NCI-H2107 treated with DMSO at 0.1 percent for 48 hours (cell line): ENCODE measurements at regions not wholly inside any gene's neighbourhood (a gene's known extent, or its start where the extent isn't known, plus 50 kb on each side); places are given as distances from the start of the nearest gene placed in this dataset.

ENCODE experiments used
- DNase-seq: peaks from one replicate; lab custom pipeline; 2025; ENCODE audit not compliant: unreplicated experiment; lab: John Stamatoyannopoulos, UW

- DNase-seq: no peak
Observed at GRCh38 chr3:13210221-13210975, 137.2 kb upstream of the IQSEC1 start.

GRCh38 chr3:13209634-13209997 lies 136.4 kb upstream of the IQSEC1 start:
- no peak for DNase-seq

DNA sequence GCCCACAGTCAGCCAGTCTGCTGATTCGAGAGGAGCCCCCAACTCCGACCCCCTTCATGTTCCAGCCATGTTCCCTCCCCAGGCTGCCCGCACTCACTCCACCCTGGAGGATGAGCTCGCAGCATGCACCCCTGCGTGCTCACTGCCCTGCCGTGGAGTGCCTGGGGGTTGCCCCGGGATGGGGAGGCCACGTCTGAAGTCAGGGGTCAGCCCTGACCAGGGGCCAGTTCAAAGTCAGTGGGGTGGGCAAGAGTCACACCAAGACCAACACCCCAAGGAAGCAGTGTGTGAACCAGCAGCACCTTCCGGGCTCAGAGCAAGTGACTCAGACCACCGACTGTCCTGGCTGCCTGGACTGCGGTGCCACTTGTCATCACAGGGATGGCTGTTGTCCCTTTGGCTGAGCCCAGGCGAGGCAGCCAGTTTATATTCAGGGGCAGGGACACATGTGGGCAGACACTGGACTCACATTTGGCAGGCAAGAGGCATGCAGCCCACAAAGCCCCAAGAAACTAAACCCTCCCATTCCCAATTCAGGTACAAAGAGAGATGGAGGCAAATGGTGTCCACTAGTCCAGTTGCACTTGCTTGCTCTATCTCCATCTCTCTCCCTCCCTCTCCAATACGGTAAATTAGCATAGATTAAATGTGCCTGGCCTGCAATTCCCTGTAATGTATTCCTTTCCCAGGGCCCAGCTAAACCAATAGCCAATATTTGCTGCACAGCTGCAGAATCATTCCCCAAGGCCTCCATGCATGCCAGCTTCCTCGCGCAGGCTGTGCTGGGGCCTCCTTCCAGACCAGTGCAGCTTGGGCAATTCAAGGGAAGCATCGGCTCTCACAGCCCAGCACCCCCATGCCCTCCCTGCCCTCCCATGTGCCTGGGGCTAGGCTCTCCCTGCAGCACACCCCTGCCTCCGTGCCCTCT lies 135.7 kb upstream of the IQSEC1 start:
- DNase-seq: no peak

DNA sequence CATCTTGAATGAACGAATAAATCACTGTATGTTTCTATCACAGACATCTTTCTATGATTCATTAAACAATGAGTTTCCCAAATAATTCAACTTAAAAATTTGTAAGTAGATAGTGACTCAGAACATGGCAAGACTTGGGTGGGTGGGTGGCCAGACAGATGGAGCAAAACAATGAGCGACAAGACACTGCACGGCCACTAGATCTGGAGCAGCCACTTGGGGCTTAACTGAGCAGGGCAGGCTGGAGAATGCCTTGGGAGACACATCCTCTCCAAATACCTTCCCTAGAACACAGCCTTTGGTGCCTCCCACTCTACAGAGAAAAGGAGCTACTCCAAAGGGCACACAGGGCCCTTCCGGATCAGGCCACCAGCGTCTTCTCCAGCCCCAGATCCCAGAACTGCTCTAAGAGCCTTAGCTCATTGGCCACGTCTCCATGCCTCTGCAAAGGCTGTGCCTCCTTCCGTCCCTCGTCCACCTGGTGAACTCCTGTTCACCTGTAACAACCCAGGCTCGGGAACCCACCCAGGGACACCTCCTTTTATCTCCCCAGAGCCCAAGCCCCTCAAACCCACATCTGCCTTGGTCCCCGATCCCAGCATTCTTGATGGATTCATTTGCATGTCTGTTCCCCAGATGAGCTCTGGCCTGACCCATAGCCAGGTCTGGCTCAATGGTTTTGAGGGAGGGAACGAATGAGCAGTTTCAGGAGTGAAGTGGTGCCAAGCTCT lies 134.9 kb upstream of the IQSEC1 start:
- DNase-seq: no peak

GRCh38 chr3:13207578-13207922 lies 134.3 kb upstream of the IQSEC1 start:
- DNase-seq: no peak

DNA sequence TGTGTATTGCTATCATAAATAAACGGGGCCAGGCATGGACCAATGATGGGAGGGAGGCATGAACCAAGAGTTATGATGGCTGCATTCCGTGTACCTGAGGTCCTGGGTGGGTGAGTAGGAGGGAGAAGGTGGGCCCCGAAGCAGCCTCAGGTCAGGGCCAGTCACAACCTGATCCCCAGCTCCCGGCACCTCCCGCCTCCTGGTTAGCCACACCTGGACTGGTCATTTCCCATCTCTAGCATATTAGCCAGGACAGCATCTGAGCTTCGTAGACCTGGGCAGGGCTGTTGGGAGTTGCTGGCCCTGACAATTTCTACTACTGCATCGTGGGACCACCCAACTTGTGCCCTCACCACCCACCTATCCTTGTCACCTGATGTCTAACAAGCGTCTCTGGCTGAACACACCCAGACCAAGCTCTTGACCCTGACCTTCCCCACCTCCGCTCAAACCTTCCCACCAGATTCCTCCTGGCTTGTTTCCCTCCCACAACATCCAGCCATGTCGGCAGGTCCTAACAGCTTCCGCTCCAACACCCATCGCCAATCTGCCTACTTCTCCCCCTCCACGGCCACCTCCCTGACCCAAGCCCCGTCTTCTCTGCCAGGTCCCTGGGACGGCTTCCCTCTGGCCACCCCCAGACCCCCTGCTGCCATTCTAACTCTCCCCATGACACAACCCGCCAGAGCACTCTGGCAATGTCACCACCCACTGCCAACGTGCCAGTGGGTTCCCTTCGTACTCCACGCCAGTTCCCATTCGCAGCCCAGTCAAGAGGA lies 133.8 kb upstream of the IQSEC1 start:
- DNase-seq: no peak

GRCh38 chr3:13205567-13206143 lies 132.4 kb upstream of the IQSEC1 start:
- DNase-seq: no peak

GRCh38 chr3:13204177-13204581 lies 130.9 kb upstream of the IQSEC1 start:
- DNase-seq: no peak

GRCh38 chr3:13203398-13204176 lies 130.4 kb upstream of the IQSEC1 start:
- DNase-seq: no peak

DNA sequence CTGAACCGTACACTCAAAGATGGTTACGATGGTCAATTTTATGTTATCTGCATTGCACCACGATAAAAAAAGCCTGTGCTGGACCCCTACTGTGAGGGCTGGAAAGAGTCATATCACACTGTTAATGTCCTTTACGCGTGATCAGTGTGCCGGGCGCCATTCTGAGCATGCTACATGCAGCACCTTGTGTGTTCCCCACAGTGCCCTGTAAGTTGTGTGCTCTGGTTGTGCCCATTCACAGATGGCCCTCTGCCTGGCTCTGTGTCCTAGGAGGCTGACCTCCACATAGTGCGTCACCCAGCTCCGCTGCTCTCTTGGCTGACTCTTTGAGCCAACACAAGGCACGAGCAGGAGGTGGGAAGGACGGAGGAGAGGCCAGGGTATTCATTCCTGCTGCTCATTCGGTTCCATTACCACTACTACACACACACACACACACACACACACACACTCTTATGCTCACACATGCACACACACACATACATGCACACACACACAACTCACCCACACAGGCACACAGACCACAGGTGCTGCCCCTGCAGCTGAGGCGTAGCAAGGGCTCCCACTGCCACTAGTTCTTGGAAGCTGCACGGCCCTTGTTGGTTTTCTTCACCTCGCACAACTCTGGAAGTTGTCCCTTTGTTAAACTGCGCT lies 129.6 kb upstream of the IQSEC1 start:
- no peak for DNase-seq

GRCh38 chr3:13201851-13202250 lies 128.6 kb upstream of the IQSEC1 start:
- no peak for DNase-seq

DNA sequence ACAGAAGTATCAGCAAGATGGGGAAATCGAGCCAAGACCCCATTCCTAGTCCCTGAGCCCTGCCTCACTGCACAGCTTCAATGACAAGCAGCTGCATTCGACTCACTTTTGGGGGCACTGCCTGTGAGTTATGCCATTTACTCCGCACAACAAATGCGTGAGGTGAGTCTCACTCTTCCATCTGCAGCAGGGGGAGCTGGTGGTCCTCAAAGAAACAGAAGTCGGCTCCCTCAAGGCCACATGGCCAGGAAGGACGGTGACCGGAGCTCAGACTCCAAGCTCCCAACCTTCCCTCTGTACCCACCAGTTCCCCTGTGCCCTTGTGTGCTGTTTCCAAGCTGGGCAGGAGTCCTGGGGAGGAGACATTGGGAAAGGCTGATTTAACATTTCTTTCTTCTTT lies 127.7 kb upstream of the IQSEC1 start:
- no peak for DNase-seq

GRCh38 chr3:13200465-13200864 lies 127.2 kb upstream of the IQSEC1 start:
- DNase-seq: no peak

- DNase-seq: no peak
Observed at GRCh38 chr3:13199899-13200451, 126.7 kb upstream of the IQSEC1 start.

DNA sequence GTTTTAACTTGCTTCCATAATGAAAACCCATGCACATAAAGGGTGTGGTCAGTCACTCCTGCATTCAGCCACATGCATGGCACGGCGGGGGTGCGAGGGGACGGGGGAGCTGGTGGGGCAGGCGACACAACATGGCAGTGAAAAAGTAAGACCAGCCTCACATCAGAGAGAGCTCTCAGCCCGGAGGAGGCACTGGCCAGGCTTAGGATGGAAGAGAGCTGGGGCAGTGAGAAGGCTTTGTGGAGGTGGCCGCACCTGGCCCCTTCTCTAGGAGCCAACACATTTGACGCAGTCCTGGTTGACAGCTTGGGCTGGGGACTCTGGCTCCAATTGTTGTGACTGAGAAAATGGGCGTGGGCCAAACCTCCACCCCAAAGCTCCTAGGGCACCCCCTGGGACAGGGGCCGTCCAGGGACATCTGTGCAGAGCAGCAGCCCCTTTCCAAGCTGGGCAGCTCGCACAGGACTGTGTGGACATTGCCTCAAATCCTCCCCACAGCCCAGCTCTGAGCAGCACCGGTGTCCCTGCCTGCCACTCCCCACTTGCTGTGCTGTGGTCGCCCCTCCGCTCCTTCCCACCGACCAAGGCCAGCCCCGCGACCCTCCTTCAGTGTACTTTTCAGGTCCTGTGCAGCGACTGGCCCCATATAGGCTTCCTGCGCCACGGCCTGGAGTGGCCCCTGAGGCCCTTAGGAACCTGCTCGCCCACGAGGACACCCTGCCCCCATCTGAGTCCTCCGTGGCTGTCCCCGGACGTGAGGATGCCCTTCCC lies 126.0 kb upstream of the IQSEC1 start:
- no peak for DNase-seq

DNA sequence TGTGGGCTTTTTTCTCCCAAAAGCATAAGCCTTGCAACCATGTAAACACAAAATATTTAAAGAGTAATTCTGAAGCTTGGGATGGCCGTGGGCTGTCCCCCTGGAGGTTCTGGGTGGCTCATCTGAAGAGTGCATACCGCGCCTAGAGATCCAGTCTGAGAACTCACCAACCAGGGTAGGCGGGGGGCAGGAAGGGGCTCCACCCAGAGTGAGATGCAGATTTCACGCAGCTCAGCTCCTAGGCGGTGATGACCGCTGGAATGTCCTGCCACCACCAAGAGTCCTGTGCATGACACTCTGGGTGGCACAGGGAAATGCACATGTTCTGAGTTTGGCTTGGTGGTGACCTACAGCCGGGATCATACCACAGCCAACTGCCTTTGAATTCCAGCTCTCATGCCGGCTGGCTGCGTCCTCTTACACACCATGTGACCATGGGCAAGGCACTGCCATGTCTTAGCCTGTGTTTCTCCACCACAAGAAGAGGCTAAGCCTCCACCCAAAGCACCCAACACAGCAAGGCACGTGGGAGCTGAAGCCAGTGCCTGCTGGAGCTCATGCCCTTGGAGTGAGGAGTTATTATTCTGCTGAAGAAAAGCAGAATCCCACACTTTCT lies 125.1 kb upstream of the IQSEC1 start:
- DNase-seq: no peak

DNA sequence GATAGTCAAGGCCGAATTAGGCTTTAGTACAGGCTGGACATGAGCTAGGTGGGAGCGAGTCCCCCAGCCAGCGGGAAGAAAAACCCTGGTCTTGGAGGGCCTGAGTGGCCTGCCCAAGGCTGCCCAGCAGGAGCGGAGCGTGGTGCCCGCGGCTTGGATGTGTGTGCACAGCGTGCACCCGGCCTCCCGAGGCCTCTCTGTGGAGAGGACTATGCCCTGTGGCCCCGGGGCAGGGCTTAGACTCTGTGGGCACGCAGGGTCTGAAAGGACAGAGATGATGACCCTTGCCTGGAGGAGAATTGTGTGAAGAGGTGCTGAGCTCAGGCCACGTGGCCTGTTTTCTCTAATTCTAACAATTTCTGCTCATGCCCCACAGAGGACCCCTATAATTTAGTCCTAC lies 124.6 kb upstream of the IQSEC1 start:
- DNase-seq: no peak

GRCh38 chr3:13197281-13197680 lies 124.1 kb upstream of the IQSEC1 start:
- DNase-seq: no peak
